WTC11 (cell line): ENCODE measurements at regions not wholly inside any gene's neighbourhood (a gene's known extent, or its start where the extent isn't known, plus 50 kb on each side); places are given as distances from the start of the nearest gene placed in this dataset.

Experiments
- ATAC-seq: fragments of 200-7000 bp; cut with Tn5 transposase; 2 replicates; pipeline ENCODE4 v1.10.0; 2021; ENCODE audit warnings: mild to moderate bottlenecking, moderate library complexity
- CTCF ChIA-PET: fragments of 300-600 bp; sonication (Branson Sonifier 250); formaldehyde crosslinking; loops from one replicate; lab custom pipeline; 2021; ENCODE audit warnings: antibody characterized with exemption; lab: Charles Lee
- POLR2A ChIA-PET: fragments of 350-600 bp; sonication (Branson Sonifier 250); formaldehyde crosslinking; loops from one replicate; lab custom pipeline; 2021; ENCODE audit warnings: antibody characterized with exemption; lab: Charles Lee
- DNase-seq: peaks from one replicate; pipeline ENCODE4 v3.0.0; 2021; ENCODE audit warnings: low spot score
- H3K27ac Mint-ChIP-seq: 2 replicates; pipeline ENCODE4 v1.8.0; 2021; ENCODE audit warnings: mixed read lengths
- H3K27me3 Mint-ChIP-seq: 2 replicates; pipeline ENCODE4 v1.8.0; 2021; ENCODE audit warnings: low read depth, mild to moderate bottlenecking, moderate library complexity, mixed read lengths
- H3K36me3 Mint-ChIP-seq: 2 replicates; pipeline ENCODE4 v1.8.0; 2021; ENCODE audit warnings: mixed read lengths
- H3K4me1 Mint-ChIP-seq: 2 replicates; pipeline ENCODE4 v1.8.0; 2022; ENCODE audit warnings: mixed read lengths
- H3K4me3 Mint-ChIP-seq: 2 replicates; pipeline ENCODE4 v1.8.0; 2021; ENCODE audit warnings: mild to moderate bottlenecking, moderate library complexity, mixed read lengths
- H3K9me3 Mint-ChIP-seq: 2 replicates; pipeline ENCODE4 v1.8.0; 2021; ENCODE audit warnings: mixed read lengths
- CBFB ChIP-seq: sonication (generic); formaldehyde crosslinking; IDR thresholded peaks from 2 replicates; pipeline ENCODE4 v1.8.1; 2022; ENCODE audit warnings: mild to moderate bottlenecking, low read depth, missing genetic modification reagents
- FOXP4 ChIP-seq: sonication (generic); formaldehyde crosslinking; IDR thresholded peaks from 2 replicates; pipeline ENCODE4 v1.8.0; 2022; ENCODE audit warnings: mild to moderate bottlenecking, missing genetic modification reagents
- GABPB1 ChIP-seq: sonication (generic); formaldehyde crosslinking; IDR thresholded peaks from 2 replicates; pipeline ENCODE4 v1.8.1; 2023; ENCODE audit warnings: mild to moderate bottlenecking, missing genetic modification reagents
- KAT7 ChIP-seq: sonication (generic); formaldehyde crosslinking; IDR thresholded peaks from 2 replicates; pipeline ENCODE4 v1.8.1; 2023; ENCODE audit warnings: missing genetic modification reagents, mild to moderate bottlenecking, borderline replicate concordance
- NFYB ChIP-seq: sonication (generic); formaldehyde crosslinking; conservative IDR thresholded peaks from 2 replicates; pipeline ENCODE4 v1.8.0; 2022; ENCODE audit warnings: low read depth, missing genetic modification reagents
- OVOL2 ChIP-seq: fragments of 250-450 bp; sonication (Bioruptor Pico); IDR thresholded peaks from 2 replicates; pipeline ENCODE4 v1.9.0; 2021; ENCODE audit warnings: mild to moderate bottlenecking, borderline replicate concordance
- SMAD3 ChIP-seq: sonication (generic); formaldehyde crosslinking; IDR thresholded peaks from 2 replicates; pipeline ENCODE4 v1.8.0; 2022; ENCODE audit warnings: missing genetic modification reagents, mild to moderate bottlenecking, borderline replicate concordance
- TCF7 ChIP-seq: sonication (generic); formaldehyde crosslinking; IDR thresholded peaks from 2 replicates; pipeline ENCODE4 v1.8.0; 2022; ENCODE audit warnings: mild to moderate bottlenecking, low read depth, missing genetic modification reagents, moderate library complexity
- TEAD1 ChIP-seq: sonication (generic); formaldehyde crosslinking; IDR thresholded peaks from 2 replicates; pipeline ENCODE4 v1.8.0; 2022; ENCODE audit warnings: mild to moderate bottlenecking, missing genetic modification reagents
- TEAD4 ChIP-seq: sonication (generic); formaldehyde crosslinking; IDR thresholded peaks from 2 replicates; pipeline ENCODE4 v1.8.0; 2022; ENCODE audit warnings: mild to moderate bottlenecking, missing genetic modification reagents
- ZBTB43 ChIP-seq: sonication (generic); formaldehyde crosslinking; IDR thresholded peaks from 2 replicates; pipeline ENCODE4 v1.8.1; 2023; ENCODE audit warnings: mild to moderate bottlenecking, missing genetic modification reagents
- ZNF121 ChIP-seq: sonication (generic); formaldehyde crosslinking; IDR thresholded peaks from 2 replicates; pipeline ENCODE4 v1.8.0; 2023; ENCODE audit warnings: missing genetic modification reagents
- ZNF263 ChIP-seq: sonication (generic); formaldehyde crosslinking; IDR thresholded peaks from 2 replicates; pipeline ENCODE4 v1.8.1; 2022; ENCODE audit warnings: low read depth, mild to moderate bottlenecking, moderate library complexity, missing genetic modification reagents
- ZSCAN18 ChIP-seq: fragments of 250-450 bp; sonication (Bioruptor Pico); IDR thresholded peaks from 2 replicates; pipeline ENCODE4 v2.1.2; 2022; ENCODE audit warnings: mild to moderate bottlenecking, moderate library complexity
- TF ChIP-seq, protein P1 (sequence below): sonication (generic); formaldehyde crosslinking; IDR thresholded peaks from 2 replicates; pipeline ENCODE4 v1.8.0; 2023; ENCODE audit warnings: missing genetic modification reagents
- TF ChIP-seq, protein P2 (sequence below): sonication (generic); formaldehyde crosslinking; IDR thresholded peaks from 2 replicates; pipeline ENCODE4 v1.8.1; 2022; ENCODE audit warnings: missing genetic modification reagents, borderline replicate concordance
- TF ChIP-seq, protein P3 (sequence below): fragments of 250-450 bp; sonication (Bioruptor Pico); IDR thresholded peaks from 2 replicates; pipeline ENCODE4 v1.8.0; 2021; ENCODE audit warnings: mild to moderate bottlenecking
- TF ChIP-seq, protein P4 (sequence below): fragments of 200-600 bp; IDR thresholded peaks from 2 replicates; pipeline ENCODE4 v1.8.0; 2022; ENCODE audit warnings: antibody characterized with exemption
- TF ChIP-seq, protein P5 (sequence below): sonication (generic); formaldehyde crosslinking; IDR thresholded peaks from 2 replicates; pipeline ENCODE4 v1.8.1; 2022; ENCODE audit warnings: low read depth, missing genetic modification reagents, borderline replicate concordance

GRCh38 chr4:186878203-186878776 lies 154.6 kb upstream of the FAT1 start:
- no peak overlapping the region for H3K4me3 Mint-ChIP-seq
- no peak overlapping the region for H3K27ac Mint-ChIP-seq
- no peak for DNase-seq
- ChIA-PET POLR2A (no interaction called here), CTCF (no interaction called here)
- H3K27me3 Mint-ChIP-seq: no peaks in the 10 kb centered on the region
- TF ChIP-seq OVOL2 (CRISPR knock-in tag): no peak
- no peak for TF ChIP-seq ZSCAN18 (CRISPR knock-in tag)
- TF ChIP-seq TEAD4 (CRISPR knock-in tag): no peak
- TF ChIP-seq, protein P1, sequence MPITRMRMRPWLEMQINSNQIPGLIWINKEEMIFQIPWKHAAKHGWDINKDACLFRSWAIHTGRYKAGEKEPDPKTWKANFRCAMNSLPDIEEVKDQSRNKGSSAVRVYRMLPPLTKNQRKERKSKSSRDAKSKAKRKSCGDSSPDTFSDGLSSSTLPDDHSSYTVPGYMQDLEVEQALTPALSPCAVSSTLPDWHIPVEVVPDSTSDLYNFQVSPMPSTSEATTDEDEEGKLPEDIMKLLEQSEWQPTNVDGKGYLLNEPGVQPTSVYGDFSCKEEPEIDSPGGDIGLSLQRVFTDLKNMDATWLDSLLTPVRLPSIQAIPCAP (CRISPR knock-in tag): no peak
- no peak for TF ChIP-seq TCF7
- ATAC-seq: no peak
- H3K4me1 Mint-ChIP-seq: peaks cover 10% of the 10 kb centered on the region
- peaks cover 15% of the 10 kb centered on the region for H3K9me3 Mint-ChIP-seq
- H3K36me3 Mint-ChIP-seq: peaks cover 7% of the 10 kb centered on the region

DNA sequence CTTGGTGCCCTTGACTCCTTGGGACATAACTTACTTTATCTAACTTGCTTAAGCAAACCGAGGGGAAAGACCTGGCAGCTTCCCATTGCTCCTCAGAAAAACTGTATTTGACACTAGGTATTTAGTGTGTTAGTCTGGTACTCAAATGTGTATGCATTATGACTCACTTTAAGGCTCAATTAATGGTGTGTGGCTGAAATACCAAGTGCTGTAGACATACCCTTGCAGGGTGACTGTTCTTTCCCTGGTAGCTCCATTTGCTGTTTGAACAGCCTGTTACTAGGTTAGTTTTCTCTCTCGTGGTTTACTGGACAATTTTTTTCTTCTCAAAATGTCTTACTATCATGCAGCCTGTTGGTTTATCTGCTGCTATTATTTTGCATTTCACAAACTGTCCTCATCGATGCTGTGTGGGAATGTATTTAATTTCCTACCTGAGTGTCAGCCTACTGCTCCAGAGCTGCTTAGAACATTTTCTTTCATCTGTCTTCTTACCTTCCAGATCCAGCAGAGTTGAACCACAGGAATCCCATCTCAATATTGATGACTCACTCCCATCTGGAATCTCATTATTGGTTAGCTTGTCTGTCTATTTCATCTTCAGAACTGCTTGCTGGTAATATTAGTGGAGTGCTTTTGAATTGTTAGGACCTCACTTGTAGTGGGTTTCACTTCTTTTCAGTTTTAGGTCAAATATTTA lies 158.0 kb upstream of the FAT1 start:
- DNase-seq (no peak), ATAC-seq (no peak)
- Mint-ChIP-seq H3K27me3 (no peaks in the 10 kb centered on the region), H3K4me1 (peaks cover 26% of the 10 kb centered on the region), H3K36me3 (no peaks in the 10 kb centered on the region; the same call in 1 of the 2 replicates), H3K9me3 (0 out of 2 replicates have a peak, but pooled peaks cover 5% of the 10 kb centered on the region), H3K4me3 (no peak overlapping the region), H3K27ac (no peak overlapping the region)
- POLR2A ChIA-PET: no interaction called here
- TF ChIP-seq ZNF263 (CRISPR knock-in tag) (no peak), CBFB (CRISPR knock-in tag) (no peak), GABPB1 (CRISPR knock-in tag) (no peak), NFYB (CRISPR knock-in tag) (no peak), TEAD4 (CRISPR knock-in tag) (no peak), OVOL2 (CRISPR knock-in tag) (no peak), SMAD3 (CRISPR knock-in tag) (no peak), TEAD1 (CRISPR knock-in tag) (no peak), FOXP4 (CRISPR knock-in tag) (no peak), ZBTB43 (CRISPR knock-in tag) (no peak), ZSCAN18 (CRISPR knock-in tag) (no peak), KAT7 (CRISPR knock-in tag) (no peak), ZNF121 (CRISPR knock-in tag) (no peak)
- TF ChIP-seq, protein P2, sequence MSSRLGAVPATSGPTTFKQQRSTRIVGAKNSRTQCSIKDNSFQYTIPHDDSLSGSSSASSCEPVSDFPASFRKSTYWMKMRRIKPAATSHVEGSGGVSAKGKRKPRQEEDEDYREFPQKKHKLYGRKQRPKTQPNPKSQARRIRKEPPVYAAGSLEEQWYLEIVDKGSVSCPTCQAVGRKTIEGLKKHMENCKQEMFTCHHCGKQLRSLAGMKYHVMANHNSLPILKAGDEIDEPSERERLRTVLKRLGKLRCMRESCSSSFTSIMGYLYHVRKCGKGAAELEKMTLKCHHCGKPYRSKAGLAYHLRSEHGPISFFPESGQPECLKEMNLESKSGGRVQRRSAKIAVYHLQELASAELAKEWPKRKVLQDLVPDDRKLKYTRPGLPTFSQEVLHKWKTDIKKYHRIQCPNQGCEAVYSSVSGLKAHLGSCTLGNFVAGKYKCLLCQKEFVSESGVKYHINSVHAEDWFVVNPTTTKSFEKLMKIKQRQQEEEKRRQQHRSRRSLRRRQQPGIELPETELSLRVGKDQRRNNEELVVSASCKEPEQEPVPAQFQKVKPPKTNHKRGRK (CRISPR knock-in tag): no peak
- TF ChIP-seq, protein P3, sequence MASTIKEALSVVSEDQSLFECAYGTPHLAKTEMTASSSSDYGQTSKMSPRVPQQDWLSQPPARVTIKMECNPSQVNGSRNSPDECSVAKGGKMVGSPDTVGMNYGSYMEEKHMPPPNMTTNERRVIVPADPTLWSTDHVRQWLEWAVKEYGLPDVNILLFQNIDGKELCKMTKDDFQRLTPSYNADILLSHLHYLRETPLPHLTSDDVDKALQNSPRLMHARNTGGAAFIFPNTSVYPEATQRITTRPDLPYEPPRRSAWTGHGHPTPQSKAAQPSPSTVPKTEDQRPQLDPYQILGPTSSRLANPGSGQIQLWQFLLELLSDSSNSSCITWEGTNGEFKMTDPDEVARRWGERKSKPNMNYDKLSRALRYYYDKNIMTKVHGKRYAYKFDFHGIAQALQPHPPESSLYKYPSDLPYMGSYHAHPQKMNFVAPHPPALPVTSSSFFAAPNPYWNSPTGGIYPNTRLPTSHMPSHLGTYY: no peak
- TF ChIP-seq, protein P4, sequence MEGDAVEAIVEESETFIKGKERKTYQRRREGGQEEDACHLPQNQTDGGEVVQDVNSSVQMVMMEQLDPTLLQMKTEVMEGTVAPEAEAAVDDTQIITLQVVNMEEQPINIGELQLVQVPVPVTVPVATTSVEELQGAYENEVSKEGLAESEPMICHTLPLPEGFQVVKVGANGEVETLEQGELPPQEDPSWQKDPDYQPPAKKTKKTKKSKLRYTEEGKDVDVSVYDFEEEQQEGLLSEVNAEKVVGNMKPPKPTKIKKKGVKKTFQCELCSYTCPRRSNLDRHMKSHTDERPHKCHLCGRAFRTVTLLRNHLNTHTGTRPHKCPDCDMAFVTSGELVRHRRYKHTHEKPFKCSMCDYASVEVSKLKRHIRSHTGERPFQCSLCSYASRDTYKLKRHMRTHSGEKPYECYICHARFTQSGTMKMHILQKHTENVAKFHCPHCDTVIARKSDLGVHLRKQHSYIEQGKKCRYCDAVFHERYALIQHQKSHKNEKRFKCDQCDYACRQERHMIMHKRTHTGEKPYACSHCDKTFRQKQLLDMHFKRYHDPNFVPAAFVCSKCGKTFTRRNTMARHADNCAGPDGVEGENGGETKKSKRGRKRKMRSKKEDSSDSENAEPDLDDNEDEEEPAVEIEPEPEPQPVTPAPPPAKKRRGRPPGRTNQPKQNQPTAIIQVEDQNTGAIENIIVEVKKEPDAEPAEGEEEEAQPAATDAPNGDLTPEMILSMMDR: no peak
- TF ChIP-seq, protein P5, sequence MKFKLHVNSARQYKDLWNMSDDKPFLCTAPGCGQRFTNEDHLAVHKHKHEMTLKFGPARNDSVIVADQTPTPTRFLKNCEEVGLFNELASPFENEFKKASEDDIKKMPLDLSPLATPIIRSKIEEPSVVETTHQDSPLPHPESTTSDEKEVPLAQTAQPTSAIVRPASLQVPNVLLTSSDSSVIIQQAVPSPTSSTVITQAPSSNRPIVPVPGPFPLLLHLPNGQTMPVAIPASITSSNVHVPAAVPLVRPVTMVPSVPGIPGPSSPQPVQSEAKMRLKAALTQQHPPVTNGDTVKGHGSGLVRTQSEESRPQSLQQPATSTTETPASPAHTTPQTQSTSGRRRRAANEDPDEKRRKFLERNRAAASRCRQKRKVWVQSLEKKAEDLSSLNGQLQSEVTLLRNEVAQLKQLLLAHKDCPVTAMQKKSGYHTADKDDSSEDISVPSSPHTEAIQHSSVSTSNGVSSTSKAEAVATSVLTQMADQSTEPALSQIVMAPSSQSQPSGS (CRISPR knock-in tag): no peak
- CTCF ChIA-PET: no interaction called here
